H1 (cell line): ENCODE measurements at regions not wholly inside any gene's neighbourhood (a gene's known extent, or its start where the extent isn't known, plus 50 kb on each side); places are given as distances from the start of the nearest gene placed in this dataset.

Experiments
- BACH1 ChIP-seq: IDR thresholded peaks from 2 replicates; pipeline ENCODE4 v1.6.1; 2012; ENCODE audit warnings: low read length, improper control_type of control experiment
- CHD7 ChIP-seq: fragments of 300-600 bp; sonication (generic); IDR thresholded peaks from 2 replicates; pipeline ENCODE4 v1.7.1; 2012; ENCODE audit warnings: low read length, moderate library complexity, mild to moderate bottlenecking, inconsistent platforms; ENCODE audit not compliant: insufficient replicate concordance
- HDAC2 ChIP-seq, 2 experiments: fragments of 300-600 bp in 1 of 2; sonication (generic) in 1 of 2; IDR thresholded peaks; 2 replicates each; pipeline ENCODE4 v1.6.1; 2011 to 2012; ENCODE audit warnings: low read depth in 2 of 2, low read length in 2 of 2, mild to moderate bottlenecking in 2 of 2, moderate library complexity in 2 of 2, borderline replicate concordance in 1 of 2, inconsistent platforms in 1 of 2
- MAFK ChIP-seq: IDR thresholded peaks from 2 replicates; pipeline ENCODE4 v1.6.1; 2012; ENCODE audit warnings: low read depth, mild to moderate bottlenecking, improper control_type of control experiment, low read length
- NANOG ChIP-seq: IDR thresholded peaks from 2 replicates; pipeline ENCODE4 v1.6.1; 2011; ENCODE audit warnings: low read length, low read depth, mild to moderate bottlenecking, inconsistent platforms; ENCODE audit not compliant: insufficient read depth, poor library complexity, severe bottlenecking

- TF ChIP-seq CHD7, result no peak
- TF ChIP-seq NANOG, result no peak
- no peak for TF ChIP-seq MAFK
- no peak for TF ChIP-seq HDAC2 (IDR thresholded peaks at IDR 0.05; ENCODE audit: borderline replicate concordance in 1 of 2, low read depth in 2 of 2, low read length in 2 of 2)
- TF ChIP-seq BACH1, result no peak
Measured at GRCh38 chr2:38237311-38237710, 139.8 kb downstream of the ATL2 start (continued).
